ENCODE measurements at regions not wholly inside any gene's neighbourhood (a gene's known extent, or its start where the extent isn't known, plus 50 kb on each side); places are given as distances from the start of the nearest gene placed in this dataset.

DNA sequence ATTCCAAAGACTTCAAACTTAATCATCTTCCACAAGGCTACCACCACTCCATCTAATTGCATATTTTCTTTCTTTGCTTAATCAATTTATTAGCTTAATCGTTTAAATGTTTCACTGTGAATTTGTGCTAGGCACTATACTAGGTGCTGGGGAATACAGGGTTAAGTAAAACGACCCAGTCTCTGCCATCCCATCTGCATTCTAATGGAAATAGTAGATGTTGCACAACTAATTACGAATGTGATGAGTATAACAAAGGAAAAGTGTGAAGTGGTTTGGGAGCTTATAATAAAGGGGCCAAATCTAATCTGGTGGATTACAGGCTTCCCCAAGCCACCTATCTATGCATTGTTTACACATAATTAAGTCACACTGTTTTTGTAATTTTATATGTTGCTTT is 147.1 kb downstream of the FAM181B start:
- TF ChIP-seq, protein P1, sequence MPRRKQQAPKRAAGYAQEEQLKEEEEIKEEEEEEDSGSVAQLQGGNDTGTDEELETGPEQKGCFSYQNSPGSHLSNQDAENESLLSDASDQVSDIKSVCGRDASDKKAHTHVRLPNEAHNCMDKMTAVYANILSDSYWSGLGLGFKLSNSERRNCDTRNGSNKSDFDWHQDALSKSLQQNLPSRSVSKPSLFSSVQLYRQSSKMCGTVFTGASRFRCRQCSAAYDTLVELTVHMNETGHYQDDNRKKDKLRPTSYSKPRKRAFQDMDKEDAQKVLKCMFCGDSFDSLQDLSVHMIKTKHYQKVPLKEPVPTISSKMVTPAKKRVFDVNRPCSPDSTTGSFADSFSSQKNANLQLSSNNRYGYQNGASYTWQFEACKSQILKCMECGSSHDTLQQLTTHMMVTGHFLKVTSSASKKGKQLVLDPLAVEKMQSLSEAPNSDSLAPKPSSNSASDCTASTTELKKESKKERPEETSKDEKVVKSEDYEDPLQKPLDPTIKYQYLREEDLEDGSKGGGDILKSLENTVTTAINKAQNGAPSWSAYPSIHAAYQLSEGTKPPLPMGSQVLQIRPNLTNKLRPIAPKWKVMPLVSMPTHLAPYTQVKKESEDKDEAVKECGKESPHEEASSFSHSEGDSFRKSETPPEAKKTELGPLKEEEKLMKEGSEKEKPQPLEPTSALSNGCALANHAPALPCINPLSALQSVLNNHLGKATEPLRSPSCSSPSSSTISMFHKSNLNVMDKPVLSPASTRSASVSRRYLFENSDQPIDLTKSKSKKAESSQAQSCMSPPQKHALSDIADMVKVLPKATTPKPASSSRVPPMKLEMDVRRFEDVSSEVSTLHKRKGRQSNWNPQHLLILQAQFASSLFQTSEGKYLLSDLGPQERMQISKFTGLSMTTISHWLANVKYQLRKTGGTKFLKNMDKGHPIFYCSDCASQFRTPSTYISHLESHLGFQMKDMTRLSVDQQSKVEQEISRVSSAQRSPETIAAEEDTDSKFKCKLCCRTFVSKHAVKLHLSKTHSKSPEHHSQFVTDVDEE (CRISPR knock-in tag; IDR thresholded peaks at IDR 0.05) = no peak
- TF ChIP-seq, protein P2, sequence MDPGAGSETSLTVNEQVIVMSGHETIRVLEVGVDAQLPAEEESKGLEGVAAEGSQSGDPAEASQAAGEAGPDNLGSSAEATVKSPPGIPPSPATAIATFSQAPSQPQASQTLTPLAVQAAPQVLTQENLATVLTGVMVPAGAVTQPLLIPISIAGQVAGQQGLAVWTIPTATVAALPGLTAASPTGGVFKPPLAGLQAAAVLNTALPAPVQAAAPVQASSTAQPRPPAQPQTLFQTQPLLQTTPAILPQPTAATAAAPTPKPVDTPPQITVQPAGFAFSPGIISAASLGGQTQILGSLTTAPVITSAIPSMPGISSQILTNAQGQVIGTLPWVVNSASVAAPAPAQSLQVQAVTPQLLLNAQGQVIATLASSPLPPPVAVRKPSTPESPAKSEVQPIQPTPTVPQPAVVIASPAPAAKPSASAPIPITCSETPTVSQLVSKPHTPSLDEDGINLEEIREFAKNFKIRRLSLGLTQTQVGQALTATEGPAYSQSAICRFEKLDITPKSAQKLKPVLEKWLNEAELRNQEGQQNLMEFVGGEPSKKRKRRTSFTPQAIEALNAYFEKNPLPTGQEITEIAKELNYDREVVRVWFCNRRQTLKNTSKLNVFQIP (CRISPR knock-in tag; IDR thresholded peaks at IDR 0.05; ENCODE audit: borderline replicate concordance, low read depth) = no peak
- no peak for ATAC-seq

DNA sequence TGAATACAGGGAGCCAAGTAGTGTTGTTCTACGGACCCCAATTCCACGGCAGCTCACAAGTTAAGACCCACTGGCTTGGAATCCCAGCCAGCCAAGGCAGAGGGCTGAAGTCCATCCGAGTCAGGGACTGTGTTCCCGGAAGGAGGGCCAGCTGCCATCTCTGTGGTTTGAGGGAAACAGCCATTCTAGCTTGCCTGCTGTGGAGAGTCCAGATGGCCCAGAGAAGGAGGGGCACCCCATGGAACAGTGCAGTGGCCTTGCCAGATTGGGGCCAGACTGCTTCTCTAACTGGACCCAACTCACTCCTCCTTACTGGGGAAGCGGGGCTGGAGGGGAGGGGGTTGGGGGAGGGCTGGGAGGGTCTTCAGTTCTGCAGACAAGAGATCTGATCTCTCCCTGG is 156.4 kb downstream of the FAM181B start:
- TF ChIP-seq RARB (CRISPR knock-in tag; IDR thresholded peaks at IDR 0.05) = no peak
- no peak for TF ChIP-seq ZNF8 (CRISPR knock-in tag; IDR thresholded peaks at IDR 0.05)
- no peak for TF ChIP-seq CSDC2 (CRISPR knock-in tag; IDR thresholded peaks at IDR 0.05)
- no peak for TF ChIP-seq ZFP3 (CRISPR knock-in tag; IDR thresholded peaks at IDR 0.05)
- TF ChIP-seq, protein P3, sequence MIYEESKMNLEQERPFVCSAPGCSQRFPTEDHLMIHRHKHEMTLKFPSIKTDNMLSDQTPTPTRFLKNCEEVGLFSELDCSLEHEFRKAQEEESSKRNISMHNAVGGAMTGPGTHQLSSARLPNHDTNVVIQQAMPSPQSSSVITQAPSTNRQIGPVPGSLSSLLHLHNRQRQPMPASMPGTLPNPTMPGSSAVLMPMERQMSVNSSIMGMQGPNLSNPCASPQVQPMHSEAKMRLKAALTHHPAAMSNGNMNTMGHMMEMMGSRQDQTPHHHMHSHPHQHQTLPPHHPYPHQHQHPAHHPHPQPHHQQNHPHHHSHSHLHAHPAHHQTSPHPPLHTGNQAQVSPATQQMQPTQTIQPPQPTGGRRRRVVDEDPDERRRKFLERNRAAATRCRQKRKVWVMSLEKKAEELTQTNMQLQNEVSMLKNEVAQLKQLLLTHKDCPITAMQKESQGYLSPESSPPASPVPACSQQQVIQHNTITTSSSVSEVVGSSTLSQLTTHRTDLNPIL (CRISPR knock-in tag; IDR thresholded peaks at IDR 0.05; ENCODE audit: low read depth) = no peak
- TF ChIP-seq, protein P1 (CRISPR knock-in tag; IDR thresholded peaks at IDR 0.05) = no peak
- no peak for TF ChIP-seq ISL1 (CRISPR knock-in tag; IDR thresholded peaks at IDR 0.05)
- TF ChIP-seq TCF4 (CRISPR knock-in tag; IDR thresholded peaks at IDR 0.05; ENCODE audit: borderline replicate concordance) = no peak
- TF ChIP-seq TOX (CRISPR knock-in tag; IDR thresholded peaks at IDR 0.05; ENCODE audit: borderline replicate concordance) = no peak
- TF ChIP-seq, protein P4, sequence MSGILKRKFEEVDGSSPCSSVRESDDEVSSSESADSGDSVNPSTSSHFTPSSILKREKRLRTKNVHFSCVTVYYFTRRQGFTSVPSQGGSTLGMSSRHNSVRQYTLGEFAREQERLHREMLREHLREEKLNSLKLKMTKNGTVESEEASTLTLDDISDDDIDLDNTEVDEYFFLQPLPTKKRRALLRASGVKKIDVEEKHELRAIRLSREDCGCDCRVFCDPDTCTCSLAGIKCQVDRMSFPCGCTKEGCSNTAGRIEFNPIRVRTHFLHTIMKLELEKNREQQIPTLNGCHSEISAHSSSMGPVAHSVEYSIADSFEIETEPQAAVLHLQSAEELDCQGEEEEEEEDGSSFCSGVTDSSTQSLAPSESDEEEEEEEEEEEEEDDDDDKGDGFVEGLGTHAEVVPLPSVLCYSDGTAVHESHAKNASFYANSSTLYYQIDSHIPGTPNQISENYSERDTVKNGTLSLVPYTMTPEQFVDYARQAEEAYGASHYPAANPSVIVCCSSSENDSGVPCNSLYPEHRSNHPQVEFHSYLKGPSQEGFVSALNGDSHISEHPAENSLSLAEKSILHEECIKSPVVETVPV (CRISPR knock-in tag; IDR thresholded peaks at IDR 0.05) = no peak
- TF ChIP-seq, protein P2 (CRISPR knock-in tag; IDR thresholded peaks at IDR 0.05; ENCODE audit: borderline replicate concordance, low read depth) = no peak
- TF ChIP-seq ARNTL (CRISPR knock-in tag; IDR thresholded peaks at IDR 0.05; ENCODE audit: borderline replicate concordance, low read depth) = no peak
- TF ChIP-seq PPARA (CRISPR knock-in tag; IDR thresholded peaks at IDR 0.05; ENCODE audit: borderline replicate concordance) = no peak
- no peak for TF ChIP-seq OSR1 (CRISPR knock-in tag; IDR thresholded peaks at IDR 0.05)
- TF ChIP-seq SNAI2 (CRISPR knock-in tag; IDR thresholded peaks at IDR 0.05) = no peak
- TF ChIP-seq, protein P5, sequence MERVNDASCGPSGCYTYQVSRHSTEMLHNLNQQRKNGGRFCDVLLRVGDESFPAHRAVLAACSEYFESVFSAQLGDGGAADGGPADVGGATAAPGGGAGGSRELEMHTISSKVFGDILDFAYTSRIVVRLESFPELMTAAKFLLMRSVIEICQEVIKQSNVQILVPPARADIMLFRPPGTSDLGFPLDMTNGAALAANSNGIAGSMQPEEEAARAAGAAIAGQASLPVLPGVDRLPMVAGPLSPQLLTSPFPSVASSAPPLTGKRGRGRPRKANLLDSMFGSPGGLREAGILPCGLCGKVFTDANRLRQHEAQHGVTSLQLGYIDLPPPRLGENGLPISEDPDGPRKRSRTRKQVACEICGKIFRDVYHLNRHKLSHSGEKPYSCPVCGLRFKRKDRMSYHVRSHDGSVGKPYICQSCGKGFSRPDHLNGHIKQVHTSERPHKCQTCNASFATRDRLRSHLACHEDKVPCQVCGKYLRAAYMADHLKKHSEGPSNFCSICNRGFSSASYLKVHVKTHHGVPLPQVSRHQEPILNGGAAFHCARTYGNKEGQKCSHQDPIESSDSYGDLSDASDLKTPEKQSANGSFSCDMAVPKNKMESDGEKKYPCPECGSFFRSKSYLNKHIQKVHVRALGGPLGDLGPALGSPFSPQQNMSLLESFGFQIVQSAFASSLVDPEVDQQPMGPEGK (CRISPR knock-in tag; IDR thresholded peaks at IDR 0.05; ENCODE audit: borderline replicate concordance) = no peak
- TF ChIP-seq ESRRG (CRISPR knock-in tag; IDR thresholded peaks at IDR 0.05) = no peak
- no peak for TF ChIP-seq BACH2 (CRISPR knock-in tag; IDR thresholded peaks at IDR 0.05; ENCODE audit: borderline replicate concordance)
- no peak for TF ChIP-seq ZC3H10 (CRISPR knock-in tag; IDR thresholded peaks at IDR 0.05)
- TF ChIP-seq GLIS3 (CRISPR knock-in tag; IDR thresholded peaks at IDR 0.05) = no peak
- ATAC-seq = no peak

Measured in SK-N-SH treated with all-trans-retinoic acid at 6 μM for 48 hours (cell line).